Esophagus squamous epithelium (tissue), 4 donors: ENCODE measurements at regions not wholly inside any gene's neighbourhood (a gene's known extent, or its start where the extent isn't known, plus 50 kb on each side); places are given as distances from the start of the nearest gene placed in this dataset.

Experiments
- POLR2A ChIP-seq, 4 donors: fragments of 450-650 bp; IDR thresholded peaks; one replicate each; pipeline ENCODE4 v1.6.1; 2017; ENCODE audit warnings: antibody characterized with exemption in 4 of 4, mild to moderate bottlenecking in 4 of 4, moderate library complexity in 3 of 4
- TF ChIP-seq, protein P1 (sequence below), 6 experiments: fragments of 450-650 bp in 4 of 6; fragments of 200-600 bp in 2 of 6; sonication (generic) in 2 of 6; IDR thresholded peaks; one replicate each; pipeline ENCODE4 v1.5.1; 2016 to 2019; ENCODE audit warnings: antibody characterized with exemption in 6 of 6, mild to moderate bottlenecking in 4 of 6, moderate library complexity in 4 of 6

GRCh38 chr13:22062478-22063205, 391.8 kb downstream of the FGF9 start:
- TF ChIP-seq, protein P1, sequence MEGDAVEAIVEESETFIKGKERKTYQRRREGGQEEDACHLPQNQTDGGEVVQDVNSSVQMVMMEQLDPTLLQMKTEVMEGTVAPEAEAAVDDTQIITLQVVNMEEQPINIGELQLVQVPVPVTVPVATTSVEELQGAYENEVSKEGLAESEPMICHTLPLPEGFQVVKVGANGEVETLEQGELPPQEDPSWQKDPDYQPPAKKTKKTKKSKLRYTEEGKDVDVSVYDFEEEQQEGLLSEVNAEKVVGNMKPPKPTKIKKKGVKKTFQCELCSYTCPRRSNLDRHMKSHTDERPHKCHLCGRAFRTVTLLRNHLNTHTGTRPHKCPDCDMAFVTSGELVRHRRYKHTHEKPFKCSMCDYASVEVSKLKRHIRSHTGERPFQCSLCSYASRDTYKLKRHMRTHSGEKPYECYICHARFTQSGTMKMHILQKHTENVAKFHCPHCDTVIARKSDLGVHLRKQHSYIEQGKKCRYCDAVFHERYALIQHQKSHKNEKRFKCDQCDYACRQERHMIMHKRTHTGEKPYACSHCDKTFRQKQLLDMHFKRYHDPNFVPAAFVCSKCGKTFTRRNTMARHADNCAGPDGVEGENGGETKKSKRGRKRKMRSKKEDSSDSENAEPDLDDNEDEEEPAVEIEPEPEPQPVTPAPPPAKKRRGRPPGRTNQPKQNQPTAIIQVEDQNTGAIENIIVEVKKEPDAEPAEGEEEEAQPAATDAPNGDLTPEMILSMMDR (IDR thresholded peaks at IDR 0.05) = no peak
- TF ChIP-seq POLR2A (IDR thresholded peaks at IDR 0.05) = no peak
